GM18499 (cell line): ENCODE measurements at regions not wholly inside any gene's neighbourhood (a gene's known extent, or its start where the extent isn't known, plus 50 kb on each side); places are given as distances from the start of the nearest gene placed in this dataset.

Experiments
- ATAC-seq: cut with Tn5 transposase; IDR thresholded peaks from one replicate; pipeline ENCODE4 v1.9.1; 2021; ENCODE audit warnings: moderate number of reproducible peaks; ENCODE audit not compliant: insufficient read depth, unreplicated experiment

- no peak for ATAC-seq
These were observed 846.3 kb downstream of the HACE1 start for GRCh38 chr6:104013312-104013971.

GRCh38 chr6:104010897-104011296, 848.8 kb downstream of the HACE1 start:
- ATAC-seq = no peak

GRCh38 chr6:104003803-104004516, 855.8 kb downstream of the HACE1 start:
- no peak for ATAC-seq

- ATAC-seq = no peak
These were observed 864.1 kb downstream of the HACE1 start for GRCh38 chr6:103995571-103995970.

GRCh38 chr6:103983860-103984259, 875.9 kb downstream of the HACE1 start:
- no peak for ATAC-seq

- ATAC-seq = no peak
These were observed 876.7 kb downstream of the HACE1 start for GRCh38 chr6:103983011-103983410.

GRCh38 chr6:103982574-103982973, 877.1 kb downstream of the HACE1 start:
- no peak for ATAC-seq

GRCh38 chr6:103979308-103979707, 880.4 kb downstream of the HACE1 start:
- no peak for ATAC-seq

GRCh38 chr6:103937389-103937788, 922.3 kb downstream of the HACE1 start:
- no peak for ATAC-seq

- no peak for ATAC-seq
These were observed 934.4 kb downstream of the HACE1 start for GRCh38 chr6:103925317-103925716.

GRCh38 chr6:103910018-103910417, 949.7 kb downstream of the HACE1 start:
- ATAC-seq = no peak

GRCh38 chr6:103908898-103909297, 950.8 kb downstream of the HACE1 start:
- no peak for ATAC-seq

- ATAC-seq = no peak
These were observed 964.6 kb downstream of the HACE1 start for GRCh38 chr6:103895136-103895535.

GRCh38 chr6:103893141-103893581, 966.6 kb downstream of the HACE1 start:
- ATAC-seq = no peak

GRCh38 chr6:103886951-103887350, 972.8 kb downstream of the HACE1 start:
- ATAC-seq = no peak

GRCh38 chr6:103885446-103885845, 974.3 kb downstream of the HACE1 start:
- no peak for ATAC-seq

GRCh38 chr6:103879800-103880199, 979.9 kb downstream of the HACE1 start:
- ATAC-seq = no peak

GRCh38 chr6:103875221-103875620, 984.5 kb downstream of the HACE1 start:
- ATAC-seq = no peak

- ATAC-seq = no peak
These were observed 985.1 kb downstream of the HACE1 start for GRCh38 chr6:103874575-103874974.

- no peak for ATAC-seq
These were observed 987.0 kb downstream of the HACE1 start for GRCh38 chr6:103872678-103873077.

- ATAC-seq = no peak
These were observed 987.5 kb downstream of the HACE1 start for GRCh38 chr6:103872233-103872632.

- no peak for ATAC-seq
These were observed 988.7 kb downstream of the HACE1 start for GRCh38 chr6:103870970-103871369.
